ENCODE measurements at regions not wholly inside any gene's neighbourhood (a gene's known extent, or its start where the extent isn't known, plus 50 kb on each side); places are given as distances from the start of the nearest gene placed in this dataset.

DNA sequence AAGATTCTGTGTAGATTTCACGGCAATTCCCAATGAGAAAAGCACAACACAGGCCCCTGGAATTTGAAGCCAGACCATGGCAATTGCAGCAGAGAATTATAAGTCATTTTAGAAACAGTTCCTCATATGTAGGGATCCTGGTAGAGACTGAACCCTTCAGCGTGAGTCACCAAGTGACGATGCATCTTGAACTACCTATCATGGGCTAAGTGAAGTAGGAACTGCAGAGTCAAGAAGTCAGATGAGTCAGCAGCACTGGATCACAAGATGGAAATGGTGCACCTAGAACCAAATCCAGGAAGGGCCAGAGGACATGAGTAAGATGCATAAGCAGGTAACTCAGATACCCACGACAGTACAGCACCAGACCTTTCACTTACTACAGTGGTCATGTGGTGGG is 140.0 kb upstream of the TPK1 start:
- no peak for TF ChIP-seq RFX5 (IDR thresholded peaks at IDR 0.05; ENCODE audit: low read depth, low read length)
- TF ChIP-seq, protein P1, sequence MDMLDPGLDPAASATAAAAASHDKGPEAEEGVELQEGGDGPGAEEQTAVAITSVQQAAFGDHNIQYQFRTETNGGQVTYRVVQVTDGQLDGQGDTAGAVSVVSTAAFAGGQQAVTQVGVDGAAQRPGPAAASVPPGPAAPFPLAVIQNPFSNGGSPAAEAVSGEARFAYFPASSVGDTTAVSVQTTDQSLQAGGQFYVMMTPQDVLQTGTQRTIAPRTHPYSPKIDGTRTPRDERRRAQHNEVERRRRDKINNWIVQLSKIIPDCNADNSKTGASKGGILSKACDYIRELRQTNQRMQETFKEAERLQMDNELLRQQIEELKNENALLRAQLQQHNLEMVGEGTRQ (IDR thresholded peaks at IDR 0.05; ENCODE audit: low read depth, low read length), result no peak
- TF ChIP-seq, protein P2, sequence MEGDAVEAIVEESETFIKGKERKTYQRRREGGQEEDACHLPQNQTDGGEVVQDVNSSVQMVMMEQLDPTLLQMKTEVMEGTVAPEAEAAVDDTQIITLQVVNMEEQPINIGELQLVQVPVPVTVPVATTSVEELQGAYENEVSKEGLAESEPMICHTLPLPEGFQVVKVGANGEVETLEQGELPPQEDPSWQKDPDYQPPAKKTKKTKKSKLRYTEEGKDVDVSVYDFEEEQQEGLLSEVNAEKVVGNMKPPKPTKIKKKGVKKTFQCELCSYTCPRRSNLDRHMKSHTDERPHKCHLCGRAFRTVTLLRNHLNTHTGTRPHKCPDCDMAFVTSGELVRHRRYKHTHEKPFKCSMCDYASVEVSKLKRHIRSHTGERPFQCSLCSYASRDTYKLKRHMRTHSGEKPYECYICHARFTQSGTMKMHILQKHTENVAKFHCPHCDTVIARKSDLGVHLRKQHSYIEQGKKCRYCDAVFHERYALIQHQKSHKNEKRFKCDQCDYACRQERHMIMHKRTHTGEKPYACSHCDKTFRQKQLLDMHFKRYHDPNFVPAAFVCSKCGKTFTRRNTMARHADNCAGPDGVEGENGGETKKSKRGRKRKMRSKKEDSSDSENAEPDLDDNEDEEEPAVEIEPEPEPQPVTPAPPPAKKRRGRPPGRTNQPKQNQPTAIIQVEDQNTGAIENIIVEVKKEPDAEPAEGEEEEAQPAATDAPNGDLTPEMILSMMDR (conservative IDR thresholded peaks at IDR 0.05; ENCODE audit: low read depth, low read length), result no peak

All from IMR-90 (cell line).